AG04450 (cell line): ENCODE measurements at regions not wholly inside any gene's neighbourhood (a gene's known extent, or its start where the extent isn't known, plus 50 kb on each side); places are given as distances from the start of the nearest gene placed in this dataset.

ENCODE experiments used
- CTCF ChIA-PET: fragments of 300-600, 350-600 bp; formaldehyde crosslinking; extraction: SDS; loops from one replicate; lab custom pipeline; 2022; ENCODE audit warnings: antibody characterized with exemption, inconsistent platforms; lab: Charles Lee
- POLR2A ChIA-PET: fragments of 350-600 bp; formaldehyde crosslinking; extraction: SDS; loops from one replicate; lab custom pipeline; 2021; ENCODE audit warnings: antibody characterized with exemption, inconsistent platforms; lab: Yijun Ruan, JAX
- DNase-seq: peaks from one replicate; pipeline ENCODE4 v3.0.0-alpha.2; 2011; ENCODE audit warnings: low read depth, low spot score
- H3K27ac ChIP-seq: one replicate; pipeline ENCODE4 v1.5.1; 2012; ENCODE audit warnings: low read depth, low read length, control low read depth
- H3K27me3 ChIP-seq: one replicate; pipeline ENCODE4 v1.6.0; 2012; ENCODE audit warnings: low read length; ENCODE audit not compliant: control insufficient read depth, insufficient read depth
- H3K4me3 ChIP-seq: 2 replicates; pipeline ENCODE4 v1.5.1; 2011; ENCODE audit warnings: mild to moderate bottlenecking, low read depth, low read length, control low read depth
- H3K9me3 ChIP-seq: 2 replicates; pipeline ENCODE4 v1.5.1; 2012; ENCODE audit warnings: low read length; ENCODE audit not compliant: control insufficient read depth, insufficient read depth
- CTCF ChIP-seq: IDR thresholded peaks from 2 replicates; pipeline ENCODE4 v1.5.1; 2011; ENCODE audit warnings: low read depth, low read length, control low read depth, inconsistent platforms

GRCh38 chr2:75415731-75416130 lies 145.0 kb downstream of the EVA1A start:
- DNase-seq: no peak
- TF ChIP-seq CTCF: no peak
- Histone ChIP-seq H3K4me3 (no peak overlapping the region), H3K27ac (no peak overlapping the region), H3K27me3 (peaks cover 6% of the 10 kb centered on the region), H3K9me3 (no peaks in the 10 kb centered on the region)
- CTCF ChIA-PET: no interaction called here
- POLR2A ChIA-PET: no interaction called here

- DNase-seq: no peak
- ChIA-PET CTCF (interaction anchor here (1.0 kb wide), 1 partner anchor 215 kb away, joined by 4 read pairs; the partner anchor contains the start of gene TACR1), POLR2A (no interaction called here)
- H3K27me3 ChIP-seq: peaks cover 6% of the 10 kb centered on the region
- no peak overlapping the region for H3K4me3 ChIP-seq
- TF ChIP-seq CTCF: no peak
- no peak overlapping the region for H3K27ac ChIP-seq
- no peaks in the 10 kb centered on the region for H3K9me3 ChIP-seq
Measured at GRCh38 chr2:75415111-75415626, 145.6 kb downstream of the EVA1A start.

- no peak for TF ChIP-seq CTCF
- ChIA-PET POLR2A (no interaction called here), CTCF (no interaction called here)
- Histone ChIP-seq H3K4me3 (no peak overlapping the region), H3K9me3 (no peaks in the 10 kb centered on the region), H3K27me3 (peaks cover 6% of the 10 kb centered on the region), H3K27ac (no peak overlapping the region)
- DNase-seq: no peak
Measured at GRCh38 chr2:75411574-75411973, 149.2 kb downstream of the EVA1A start.

- no peak for DNase-seq
- no peak overlapping the region for H3K27ac ChIP-seq
- no peak for TF ChIP-seq CTCF
- ChIA-PET CTCF (interaction anchor here (0.9 to 1.1 kb wide), 2 partner anchors 198 to 492 kb away, joined by 3 read pairs; no protein-coding TSS in a partner anchor), POLR2A (no interaction called here)
- peaks cover 6% of the 10 kb centered on the region for H3K27me3 ChIP-seq
- no peak overlapping the region for H3K4me3 ChIP-seq
- no peaks in the 10 kb centered on the region for H3K9me3 ChIP-seq
Measured at GRCh38 chr2:75410702-75411101, 150.0 kb downstream of the EVA1A start.

GRCh38 chr2:75408771-75409170 lies 152.0 kb downstream of the EVA1A start:
- CTCF ChIA-PET: interaction anchor here (0.8 to 1.2 kb wide), 4 partner anchors 56 to 344 kb away, joined by 3 to 4 read pairs (median 3); partner anchors contain the start of gene TACR1

More at GRCh38 chr2:75408771-75409170, 152.0 kb downstream of the EVA1A start:
- H3K27me3 ChIP-seq: peaks cover 2% of the 10 kb centered on the region
- TF ChIP-seq CTCF: no peak
- POLR2A ChIA-PET: no interaction called here
- H3K27ac ChIP-seq: no peak overlapping the region
- DNase-seq: no peak
- H3K4me3 ChIP-seq: no peak overlapping the region
- H3K9me3 ChIP-seq: no peaks in the 10 kb centered on the region
